OCI-LY7 (cell line): ENCODE measurements at regions not wholly inside any gene's neighbourhood (a gene's known extent, or its start where the extent isn't known, plus 50 kb on each side); places are given as distances from the start of the nearest gene placed in this dataset.

Source experiments
- BruUV-seq: library from RNA; stranded (reverse); fragments of 400-500 nt; replicated peaks from 2 replicates; lab custom pipeline; 2021; lab: Mats Ljungman, UMichigan
- CTCF ChIA-PET: fragments of 300-600 bp; sonication (Branson Sonifier 250); formaldehyde crosslinking; loops from one replicate; lab custom pipeline; 2022; ENCODE audit warnings: antibody characterized with exemption; ENCODE audit not compliant: unreplicated experiment; lab: Charles Lee
- POLR2A ChIA-PET: fragments of 300-600 bp; sonication (Branson Sonifier 250); formaldehyde crosslinking; loops from one replicate; lab custom pipeline; 2022; ENCODE audit warnings: antibody characterized with exemption; lab: Charles Lee
- DNase-seq: peaks from one replicate; pipeline ENCODE4 v3.0.0-alpha.2; 2015; ENCODE audit warnings: low spot score
- H2AFZ ChIP-seq: fragments of 200-600 bp; sonication (generic), shearing (Covaris generic); 2 replicates; pipeline ENCODE4 v1.6.1; 2014; ENCODE audit warnings: mild to moderate bottlenecking, antibody characterized with exemption, low read length, moderate library complexity
- H3K27ac ChIP-seq: fragments of 200-600 bp; sonication (generic); 2 replicates; pipeline ENCODE4 v1.5.1; 2014; ENCODE audit warnings: mixed run types, low read depth, mild to moderate bottlenecking, moderate library complexity, low read length, inconsistent platforms; ENCODE audit not compliant: poor library complexity, severe bottlenecking
- H3K36me3 ChIP-seq: fragments of 200-600 bp; sonication (generic); 2 replicates; pipeline ENCODE4 v1.6.1; 2014; ENCODE audit warnings: mild to moderate bottlenecking, antibody characterized with exemption, low read length, moderate library complexity, mixed read lengths; ENCODE audit not compliant: insufficient read depth
- H3K4me1 ChIP-seq: fragments of 200-600 bp; sonication (generic); 2 replicates; pipeline ENCODE4 v1.5.1; 2014; ENCODE audit warnings: mild to moderate bottlenecking, low read length; ENCODE audit not compliant: insufficient read depth, poor library complexity, severe bottlenecking
- H3K4me2 ChIP-seq: fragments of 200-600 bp; sonication (generic); 2 replicates; pipeline ENCODE4 v1.6.1; 2014; ENCODE audit warnings: mild to moderate bottlenecking, low read length
- H3K4me3 ChIP-seq: fragments of 200-600 bp; sonication (generic); 2 replicates; pipeline ENCODE4 v1.5.1; 2014; ENCODE audit warnings: mild to moderate bottlenecking, low read depth, low read length; ENCODE audit not compliant: poor library complexity, severe bottlenecking
- H3K79me2 ChIP-seq: fragments of 200-600 bp; sonication (generic); 2 replicates; pipeline ENCODE4 v1.6.1; 2016; ENCODE audit warnings: low read depth, mild to moderate bottlenecking, low read length, moderate library complexity, mixed read lengths; ENCODE audit not compliant: insufficient read depth
- H3K9me2 ChIP-seq: fragments of 200-600 bp; sonication (generic); 2 replicates; pipeline ENCODE4 v1.6.1; 2016; ENCODE audit warnings: mild to moderate bottlenecking, low read length, mixed read lengths; ENCODE audit not compliant: insufficient read depth
- H3K9me3 ChIP-seq: fragments of 200-600 bp; sonication (generic); 2 replicates; pipeline ENCODE4 v1.6.1; 2014; ENCODE audit warnings: mild to moderate bottlenecking, mixed run types, low read length, mixed read lengths
- H4K20me1 ChIP-seq: fragments of 200-600 bp; sonication (generic); 2 replicates; pipeline ENCODE4 v1.6.1; 2014; ENCODE audit warnings: mild to moderate bottlenecking, antibody characterized with exemption, low read length, moderate library complexity, mixed read lengths; ENCODE audit not compliant: insufficient read depth
- EZH2phosphoT487 ChIP-seq: fragments of 200-600 bp; sonication (generic); IDR thresholded peaks from 2 replicates; pipeline ENCODE4 v1.6.1; 2018; ENCODE audit warnings: low read depth, borderline replicate concordance, mild to moderate bottlenecking, mixed run types, antibody characterized with exemption, low read length, moderate library complexity, mixed read lengths
- intact Hi-C: fragments of 100-400 bp; cut with micrococcal nuclease; formaldehyde crosslinking; loops from one replicate; pipeline ENCODE4 v1.10.0; 2022; ENCODE audit not compliant: unreplicated experiment
- TF ChIP-seq, protein P1 (sequence below): fragments of 200-600 bp; sonication (generic); conservative IDR thresholded peaks from 2 replicates; pipeline ENCODE4 v1.5.1; 2014; ENCODE audit warnings: mild to moderate bottlenecking, antibody characterized with exemption, low read length, moderate library complexity, mixed read lengths

DNA sequence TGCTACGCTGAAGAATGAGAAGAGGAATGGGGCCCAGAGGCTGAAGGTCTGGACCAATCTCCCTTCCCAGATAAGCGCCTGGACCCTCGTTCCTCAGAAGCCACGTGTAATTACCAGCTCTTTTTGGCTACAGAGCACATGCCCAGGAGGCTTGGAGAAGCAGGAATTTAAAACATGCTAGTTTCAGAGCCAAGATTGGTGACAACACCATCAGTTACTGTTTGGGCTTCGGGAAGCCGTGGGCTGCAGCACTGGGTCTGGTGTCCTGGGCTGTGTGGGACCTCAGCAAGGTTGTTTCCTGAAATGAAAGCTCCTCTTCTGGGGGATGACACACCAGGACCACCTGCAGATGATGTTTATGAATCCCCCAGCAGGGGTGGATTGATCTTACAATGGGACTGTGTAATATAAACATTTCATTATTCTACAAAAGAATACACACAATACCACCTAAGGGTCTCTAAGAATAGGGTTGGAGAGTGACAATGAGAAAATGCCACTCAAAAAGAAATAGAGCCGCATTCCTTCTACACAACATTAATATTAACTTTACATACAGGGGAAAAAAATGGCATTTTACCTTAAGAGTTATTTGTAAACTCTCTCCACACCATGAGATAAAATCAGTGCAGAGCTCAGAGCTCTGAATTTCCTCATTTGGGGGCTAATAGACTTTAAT, 207.8 kb upstream of the FOXQ1 start:
- Histone ChIP-seq H3K4me3 (no peak overlapping the region), H3K9me2 (no peaks in the 10 kb centered on the region), H3K4me1 (no peaks in the 10 kb centered on the region), H3K79me2 (no peaks in the 10 kb centered on the region), H3K27ac (no peak overlapping the region), H4K20me1 (no peaks in the 10 kb centered on the region), H3K4me2 (no peak overlapping the region), H3K36me3 (no peaks in the 10 kb centered on the region), H2AFZ (no peak overlapping the region), H3K9me3 (no peaks in the 10 kb centered on the region)
- intact Hi-C loops, result no loop called here
- ChIA-PET CTCF (no interaction called here), POLR2A (no interaction called here)
- BruUV-seq, result no TSS peak
- no peak for TF ChIP-seq EZH2phosphoT487
- TF ChIP-seq, protein P1, sequence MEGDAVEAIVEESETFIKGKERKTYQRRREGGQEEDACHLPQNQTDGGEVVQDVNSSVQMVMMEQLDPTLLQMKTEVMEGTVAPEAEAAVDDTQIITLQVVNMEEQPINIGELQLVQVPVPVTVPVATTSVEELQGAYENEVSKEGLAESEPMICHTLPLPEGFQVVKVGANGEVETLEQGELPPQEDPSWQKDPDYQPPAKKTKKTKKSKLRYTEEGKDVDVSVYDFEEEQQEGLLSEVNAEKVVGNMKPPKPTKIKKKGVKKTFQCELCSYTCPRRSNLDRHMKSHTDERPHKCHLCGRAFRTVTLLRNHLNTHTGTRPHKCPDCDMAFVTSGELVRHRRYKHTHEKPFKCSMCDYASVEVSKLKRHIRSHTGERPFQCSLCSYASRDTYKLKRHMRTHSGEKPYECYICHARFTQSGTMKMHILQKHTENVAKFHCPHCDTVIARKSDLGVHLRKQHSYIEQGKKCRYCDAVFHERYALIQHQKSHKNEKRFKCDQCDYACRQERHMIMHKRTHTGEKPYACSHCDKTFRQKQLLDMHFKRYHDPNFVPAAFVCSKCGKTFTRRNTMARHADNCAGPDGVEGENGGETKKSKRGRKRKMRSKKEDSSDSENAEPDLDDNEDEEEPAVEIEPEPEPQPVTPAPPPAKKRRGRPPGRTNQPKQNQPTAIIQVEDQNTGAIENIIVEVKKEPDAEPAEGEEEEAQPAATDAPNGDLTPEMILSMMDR, result no peak
- no peak for DNase-seq

DNA sequence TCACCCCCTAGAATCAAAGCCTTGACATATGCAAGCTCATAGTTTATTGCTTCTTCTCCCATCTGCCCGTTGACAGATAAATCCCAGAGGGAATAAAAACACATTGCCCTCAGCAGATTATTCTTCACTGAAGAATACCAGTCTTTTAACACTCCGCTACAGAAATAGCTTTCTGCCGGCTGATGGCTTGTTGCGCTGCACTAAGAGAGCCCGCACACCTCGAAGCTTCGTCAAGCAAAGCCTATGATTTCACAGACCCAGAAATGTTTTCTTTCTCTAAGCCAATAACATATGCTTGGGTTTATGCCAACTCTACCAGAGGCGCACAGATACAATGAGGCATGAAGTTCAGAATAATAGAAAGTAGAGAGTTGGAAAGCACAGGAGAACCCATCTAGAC, 208.9 kb upstream of the FOXQ1 start:
- H3K4me3 ChIP-seq, result no peak overlapping the region
- no peak for TF ChIP-seq EZH2phosphoT487
- TF ChIP-seq, protein P1, result no peak
- ChIA-PET POLR2A (interaction anchor here (0.6 kb wide), 1 partner anchor 390 kb away, joined by 3 read pairs; no protein-coding TSS in a partner anchor), CTCF (no interaction called here)
- no peak for DNase-seq
- no peak overlapping the region for H3K27ac ChIP-seq
- H2AFZ ChIP-seq, result no peak overlapping the region
- no peaks in the 10 kb centered on the region for H4K20me1 ChIP-seq
- no peaks in the 10 kb centered on the region for H3K9me2 ChIP-seq
- no peaks in the 10 kb centered on the region for H3K4me1 ChIP-seq
- intact Hi-C loops, result no loop called here
- no peak overlapping the region for H3K4me2 ChIP-seq
- no TSS peak for BruUV-seq
- no peaks in the 10 kb centered on the region for H3K36me3 ChIP-seq
- H3K9me3 ChIP-seq, result no peaks in the 10 kb centered on the region
- H3K79me2 ChIP-seq, result no peaks in the 10 kb centered on the region

DNA sequence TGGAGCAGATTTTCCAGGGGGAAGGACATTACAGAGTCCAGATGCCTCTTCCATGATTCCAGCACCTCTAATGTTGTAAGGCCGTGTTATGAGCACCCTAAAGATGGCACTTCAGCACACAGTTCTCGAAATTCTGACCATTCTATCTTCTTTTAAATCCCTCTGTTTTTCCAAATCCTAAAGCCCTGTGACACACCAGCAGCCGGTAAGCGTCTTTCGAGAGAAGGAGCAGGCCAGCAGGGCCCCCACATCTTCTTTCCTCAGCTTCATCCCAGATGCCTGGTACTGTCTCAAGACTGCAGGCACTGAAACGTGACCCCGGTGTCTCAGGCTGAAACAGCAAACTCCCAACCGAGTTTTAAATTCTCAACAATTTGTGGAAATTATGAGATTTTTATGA, 211.6 kb upstream of the FOXQ1 start:
- POLR2A ChIA-PET, result no interaction called here
- intact Hi-C loops, result no loop called here
- no peak for DNase-seq
- no peak overlapping the region for H3K4me3 ChIP-seq
- TF ChIP-seq, protein P1, result no peak
- no peak for TF ChIP-seq EZH2phosphoT487
- no peaks in the 10 kb centered on the region for H3K79me2 ChIP-seq
- no peak overlapping the region for H3K4me2 ChIP-seq
- no peaks in the 10 kb centered on the region for H3K9me3 ChIP-seq
- H3K36me3 ChIP-seq, result no peaks in the 10 kb centered on the region
- no peaks in the 10 kb centered on the region for H3K4me1 ChIP-seq
- H4K20me1 ChIP-seq, result no peaks in the 10 kb centered on the region
- CTCF ChIA-PET, result no interaction called here
- H3K27ac ChIP-seq, result no peak overlapping the region
- no TSS peak for BruUV-seq
- H3K9me2 ChIP-seq, result no peaks in the 10 kb centered on the region
- no peak overlapping the region for H2AFZ ChIP-seq
